ENCODE measurements at regions not wholly inside any gene's neighbourhood (a gene's known extent, or its start where the extent isn't known, plus 50 kb on each side); places are given as distances from the start of the nearest gene placed in this dataset.

DNA sequence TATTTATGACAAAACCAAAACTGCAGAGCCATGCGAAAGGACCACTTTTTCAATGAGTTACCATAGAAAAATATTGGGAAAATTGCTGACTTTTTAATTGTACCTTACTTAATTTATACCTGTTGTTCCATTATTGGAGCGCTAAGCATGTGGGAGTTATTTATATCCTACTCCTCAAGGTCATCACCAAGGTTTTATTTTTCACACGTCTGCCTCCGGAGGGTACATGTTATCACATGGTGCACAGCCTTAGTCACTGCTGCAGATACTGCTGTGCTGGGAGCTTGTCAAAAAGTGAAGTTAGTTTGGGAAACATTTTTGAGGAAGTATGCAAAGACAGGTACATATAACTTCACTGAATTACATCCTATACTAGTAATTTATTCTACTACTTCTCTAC, 1444.3 kb downstream of the AACS start:
- TF ChIP-seq, protein P1, sequence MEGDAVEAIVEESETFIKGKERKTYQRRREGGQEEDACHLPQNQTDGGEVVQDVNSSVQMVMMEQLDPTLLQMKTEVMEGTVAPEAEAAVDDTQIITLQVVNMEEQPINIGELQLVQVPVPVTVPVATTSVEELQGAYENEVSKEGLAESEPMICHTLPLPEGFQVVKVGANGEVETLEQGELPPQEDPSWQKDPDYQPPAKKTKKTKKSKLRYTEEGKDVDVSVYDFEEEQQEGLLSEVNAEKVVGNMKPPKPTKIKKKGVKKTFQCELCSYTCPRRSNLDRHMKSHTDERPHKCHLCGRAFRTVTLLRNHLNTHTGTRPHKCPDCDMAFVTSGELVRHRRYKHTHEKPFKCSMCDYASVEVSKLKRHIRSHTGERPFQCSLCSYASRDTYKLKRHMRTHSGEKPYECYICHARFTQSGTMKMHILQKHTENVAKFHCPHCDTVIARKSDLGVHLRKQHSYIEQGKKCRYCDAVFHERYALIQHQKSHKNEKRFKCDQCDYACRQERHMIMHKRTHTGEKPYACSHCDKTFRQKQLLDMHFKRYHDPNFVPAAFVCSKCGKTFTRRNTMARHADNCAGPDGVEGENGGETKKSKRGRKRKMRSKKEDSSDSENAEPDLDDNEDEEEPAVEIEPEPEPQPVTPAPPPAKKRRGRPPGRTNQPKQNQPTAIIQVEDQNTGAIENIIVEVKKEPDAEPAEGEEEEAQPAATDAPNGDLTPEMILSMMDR (conservative IDR thresholded peaks at IDR 0.05; ENCODE audit: low read depth in 2 of 2) = no peak
- TF ChIP-seq POLR2AphosphoS5 (IDR thresholded peaks at IDR 0.05; ENCODE audit: low read depth) (no peak), CREB1 (CRISPR knock-in tag; IDR thresholded peaks at IDR 0.05; ENCODE audit: low read depth) (no peak), EZH2 (IDR thresholded peaks at IDR 0.05; ENCODE audit: low read depth, unreplicated experiment) (no peak), EZH2phosphoT487 (IDR thresholded peaks at IDR 0.05; ENCODE audit: unreplicated experiment) (no peak), JUNB (IDR thresholded peaks at IDR 0.05; ENCODE audit: unreplicated experiment) (no peak)
